ENCODE measurements at regions not wholly inside any gene's neighbourhood (a gene's known extent, or its start where the extent isn't known, plus 50 kb on each side); places are given as distances from the start of the nearest gene placed in this dataset.
"Not testable (repeated sequence)": the region's sequence is repeated elsewhere in the genome, so short reads cannot be mapped to it uniquely, and the experiment has no call there.

GRCh38 chr9:38185647-38186403 lies 116.8 kb upstream of the SHB start:
- DNase-seq (ENCODE audit: low read depth): no peak

GRCh38 chr9:38183994-38184568 lies 115.1 kb upstream of the SHB start:
- DNase-seq (ENCODE audit: low read depth): peak; percentile 26

- no peak for DNase-seq (ENCODE audit: low read depth)
These were observed 113.3 kb upstream of the SHB start for GRCh38 chr9:38182321-38182720.

GRCh38 chr9:38181866-38182265 lies 112.8 kb upstream of the SHB start:
- DNase-seq (ENCODE audit: low read depth): no peak

- no peak for DNase-seq (ENCODE audit: low read depth)
These were observed 112.2 kb upstream of the SHB start for GRCh38 chr9:38181232-38181631.

- no peak for DNase-seq (ENCODE audit: low read depth)
These were observed 111.6 kb upstream of the SHB start for GRCh38 chr9:38180656-38181055.

GRCh38 chr9:38179965-38180364 lies 110.9 kb upstream of the SHB start:
- no peak for DNase-seq (ENCODE audit: low read depth)

- no peak for DNase-seq (ENCODE audit: low read depth)
These were observed 109.2 kb upstream of the SHB start for GRCh38 chr9:38178237-38178636.

- no peak for DNase-seq (ENCODE audit: low read depth)
These were observed 108.7 kb upstream of the SHB start for GRCh38 chr9:38177680-38178079.

- no peak for DNase-seq (ENCODE audit: low read depth)
These were observed 107.2 kb upstream of the SHB start for GRCh38 chr9:38176251-38176650.

- no peak for DNase-seq (ENCODE audit: low read depth)
These were observed 106.4 kb upstream of the SHB start for GRCh38 chr9:38175423-38175822.

- DNase-seq (ENCODE audit: low read depth): no peak
These were observed 103.6 kb upstream of the SHB start for GRCh38 chr9:38172586-38172985.

GRCh38 chr9:38171926-38172325 lies 102.9 kb upstream of the SHB start:
- no peak for DNase-seq (ENCODE audit: low read depth)

- DNase-seq (ENCODE audit: low read depth): no peak
These were observed 102.5 kb upstream of the SHB start for GRCh38 chr9:38171538-38171884.

- not testable (repeated sequence) for DNase-seq (ENCODE audit: low read depth)
These were observed 101.9 kb upstream of the SHB start for GRCh38 chr9:38170763-38171537.

GRCh38 chr9:38170155-38170554 lies 101.1 kb upstream of the SHB start:
- not testable (repeated sequence) for DNase-seq (ENCODE audit: low read depth)

- no peak for DNase-seq (ENCODE audit: low read depth)
These were observed 97.5 kb upstream of the SHB start for GRCh38 chr9:38166501-38166900.

GRCh38 chr9:38164659-38165221 lies 95.7 kb upstream of the SHB start:
- no peak for DNase-seq (ENCODE audit: low read depth)

GRCh38 chr9:38163518-38163917 lies 94.5 kb upstream of the SHB start:
- no peak for DNase-seq (ENCODE audit: low read depth)

- no peak for DNase-seq (ENCODE audit: low read depth)
These were observed 93.5 kb upstream of the SHB start for GRCh38 chr9:38162332-38163211.

GRCh38 chr9:38160613-38161215 lies 91.7 kb upstream of the SHB start:
- peak; percentile 18 for DNase-seq (ENCODE audit: low read depth)

- no peak for DNase-seq (ENCODE audit: low read depth)
These were observed 90.6 kb upstream of the SHB start for GRCh38 chr9:38159599-38159998.

Measured in fibroblast of the conjunctiva (primary cell).